RCC 7860 (cell line): ENCODE measurements at regions not wholly inside any gene's neighbourhood (a gene's known extent, or its start where the extent isn't known, plus 50 kb on each side); places are given as distances from the start of the nearest gene placed in this dataset.
"Not testable (repeated sequence)": the region's sequence is repeated elsewhere in the genome, so short reads cannot be mapped to it uniquely, and the experiment has no call there.

ENCODE experiments used
- DNase-seq: peaks from one replicate; pipeline ENCODE4 v3.0.0-alpha.2; 2015; ENCODE audit warnings: low spot score
- FAIRE-seq: peaks from 2 replicates; lab custom pipeline; 2012; peaks lifted over from hg19 to GRCh38; lab: Jason Lieb, UNC

- not testable (repeated sequence) for FAIRE-seq
- DNase-seq: peak; percentile 49
These were observed 145.2 kb upstream of the C1QTNF3 start for GRCh38 chr5:34188001-34188822.

- DNase-seq, FAIRE-seq: not testable (repeated sequence)
These were observed 146.2 kb upstream of the C1QTNF3 start for GRCh38 chr5:34189246-34189645.

- FAIRE-seq, DNase-seq: not testable (repeated sequence)
These were observed 146.9 kb upstream of the C1QTNF3 start for GRCh38 chr5:34189752-34190411.

- not testable (repeated sequence) for DNase-seq, FAIRE-seq
These were observed 147.5 kb upstream of the C1QTNF3 start for GRCh38 chr5:34190466-34190865.

GRCh38 chr5:34191279-34191744, 148.3 kb upstream of the C1QTNF3 start:
- DNase-seq, FAIRE-seq: not testable (repeated sequence)

- not testable (repeated sequence) for FAIRE-seq, DNase-seq
These were observed 149.3 kb upstream of the C1QTNF3 start for GRCh38 chr5:34192064-34192922.

GRCh38 chr5:34192923-34193262, 149.9 kb upstream of the C1QTNF3 start:
- not testable (repeated sequence) for FAIRE-seq, DNase-seq

GRCh38 chr5:34193297-34193696, 150.3 kb upstream of the C1QTNF3 start:
- not testable (repeated sequence) for DNase-seq, FAIRE-seq

GRCh38 chr5:34193804-34194203, 150.8 kb upstream of the C1QTNF3 start:
- peak; percentile 11 for DNase-seq
- not testable (repeated sequence) for FAIRE-seq

GRCh38 chr5:34196091-34196490, 153.1 kb upstream of the C1QTNF3 start:
- DNase-seq, FAIRE-seq: not testable (repeated sequence)

- DNase-seq, FAIRE-seq: not testable (repeated sequence)
These were observed 162.3 kb upstream of the C1QTNF3 start for GRCh38 chr5:34205347-34205746.

GRCh38 chr5:34217386-34217785, 174.4 kb upstream of the C1QTNF3 start:
- FAIRE-seq (peak; percentile 37), DNase-seq (peak; percentile 70)

GRCh38 chr5:34221329-34222073, 178.5 kb upstream of the C1QTNF3 start:
- not testable (repeated sequence) for DNase-seq, FAIRE-seq

GRCh38 chr5:34223158-34223557, 180.1 kb upstream of the C1QTNF3 start:
- not testable (repeated sequence) for DNase-seq

GRCh38 chr5:34230402-34230801, 187.4 kb upstream of the C1QTNF3 start:
- not testable (repeated sequence) for DNase-seq, FAIRE-seq

More at GRCh38 chr5:34223158-34223557, 180.1 kb upstream of the C1QTNF3 start:
- not testable (repeated sequence) for FAIRE-seq

GRCh38 chr5:34243802-34244201, 200.8 kb upstream of the C1QTNF3 start:
- FAIRE-seq, DNase-seq: not testable (repeated sequence)

- not testable (repeated sequence) for FAIRE-seq
- DNase-seq: peak; percentile 53
These were observed 201.4 kb upstream of the C1QTNF3 start for GRCh38 chr5:34244281-34245031.

- FAIRE-seq, DNase-seq: not testable (repeated sequence)
These were observed 202.0 kb upstream of the C1QTNF3 start for GRCh38 chr5:34245032-34245394.

GRCh38 chr5:34245813-34246212, 202.8 kb upstream of the C1QTNF3 start:
- not testable (repeated sequence) for DNase-seq, FAIRE-seq
